ENCODE measurements at regions not wholly inside any gene's neighbourhood (a gene's known extent, or its start where the extent isn't known, plus 50 kb on each side); places are given as distances from the start of the nearest gene placed in this dataset.

DNA sequence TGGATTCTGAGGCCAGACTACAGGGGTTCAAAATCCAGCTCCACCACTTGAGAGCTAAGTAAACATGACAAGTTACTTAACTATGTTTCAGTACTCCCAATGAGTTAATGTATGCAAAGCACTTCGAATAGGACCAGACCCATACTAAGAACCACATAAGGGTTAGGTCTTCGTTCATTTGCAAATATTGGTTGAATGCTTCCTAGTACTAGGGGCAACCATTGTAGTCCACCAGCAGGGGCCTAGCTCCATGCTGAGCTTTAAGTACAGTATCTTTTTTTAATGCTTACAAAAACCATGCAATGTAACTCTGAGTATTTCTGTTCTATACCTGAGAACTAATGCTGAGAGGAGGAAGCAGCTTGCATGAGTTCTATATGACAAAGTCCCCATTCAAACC is 80.4 kb upstream of the PDE1C start (continued):
- TF ChIP-seq EZH2phosphoT487 (IDR thresholded peaks at IDR 0.05; ENCODE audit: borderline replicate concordance): no peak
- no peak for TF ChIP-seq ELF1 (IDR thresholded peaks at IDR 0.05; ENCODE audit: borderline replicate concordance, low read depth)

DNA sequence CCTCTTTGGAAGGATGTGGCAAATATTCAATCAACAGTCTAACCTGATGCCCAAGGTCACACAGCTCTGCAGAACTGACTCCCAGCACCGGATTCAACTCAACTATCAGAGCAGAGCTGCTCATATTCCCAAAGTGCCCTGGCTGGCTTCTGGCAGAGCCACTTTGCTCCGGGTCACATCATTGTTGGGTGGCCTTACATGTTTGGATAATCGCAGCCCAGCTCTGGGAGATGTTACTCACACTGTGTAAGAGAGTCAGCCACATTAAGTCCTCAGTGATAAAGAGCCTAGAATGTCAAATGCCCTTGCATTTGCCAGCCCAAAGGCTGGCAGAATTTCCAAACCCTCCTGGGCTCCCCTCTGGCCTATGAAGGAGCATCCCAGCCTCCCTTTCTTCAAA is 79.8 kb upstream of the PDE1C start:
- DNase-seq (ENCODE audit: low read depth, low spot score) (no peak), ATAC-seq (no peak)
- TF ChIP-seq CBX3 (IDR thresholded peaks at IDR 0.05; ENCODE audit: low read depth) (no peak), CEBPB (IDR thresholded peaks at IDR 0.05; ENCODE audit: low read depth) (no peak), EZH2phosphoT487 (IDR thresholded peaks at IDR 0.05; ENCODE audit: borderline replicate concordance) (no peak), JUND (IDR thresholded peaks at IDR 0.05) (no peak)
- TF ChIP-seq, protein P1, sequence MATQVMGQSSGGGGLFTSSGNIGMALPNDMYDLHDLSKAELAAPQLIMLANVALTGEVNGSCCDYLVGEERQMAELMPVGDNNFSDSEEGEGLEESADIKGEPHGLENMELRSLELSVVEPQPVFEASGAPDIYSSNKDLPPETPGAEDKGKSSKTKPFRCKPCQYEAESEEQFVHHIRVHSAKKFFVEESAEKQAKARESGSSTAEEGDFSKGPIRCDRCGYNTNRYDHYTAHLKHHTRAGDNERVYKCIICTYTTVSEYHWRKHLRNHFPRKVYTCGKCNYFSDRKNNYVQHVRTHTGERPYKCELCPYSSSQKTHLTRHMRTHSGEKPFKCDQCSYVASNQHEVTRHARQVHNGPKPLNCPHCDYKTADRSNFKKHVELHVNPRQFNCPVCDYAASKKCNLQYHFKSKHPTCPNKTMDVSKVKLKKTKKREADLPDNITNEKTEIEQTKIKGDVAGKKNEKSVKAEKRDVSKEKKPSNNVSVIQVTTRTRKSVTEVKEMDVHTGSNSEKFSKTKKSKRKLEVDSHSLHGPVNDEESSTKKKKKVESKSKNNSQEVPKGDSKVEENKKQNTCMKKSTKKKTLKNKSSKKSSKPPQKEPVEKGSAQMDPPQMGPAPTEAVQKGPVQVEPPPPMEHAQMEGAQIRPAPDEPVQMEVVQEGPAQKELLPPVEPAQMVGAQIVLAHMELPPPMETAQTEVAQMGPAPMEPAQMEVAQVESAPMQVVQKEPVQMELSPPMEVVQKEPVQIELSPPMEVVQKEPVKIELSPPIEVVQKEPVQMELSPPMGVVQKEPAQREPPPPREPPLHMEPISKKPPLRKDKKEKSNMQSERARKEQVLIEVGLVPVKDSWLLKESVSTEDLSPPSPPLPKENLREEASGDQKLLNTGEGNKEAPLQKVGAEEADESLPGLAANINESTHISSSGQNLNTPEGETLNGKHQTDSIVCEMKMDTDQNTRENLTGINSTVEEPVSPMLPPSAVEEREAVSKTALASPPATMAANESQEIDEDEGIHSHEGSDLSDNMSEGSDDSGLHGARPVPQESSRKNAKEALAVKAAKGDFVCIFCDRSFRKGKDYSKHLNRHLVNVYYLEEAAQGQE (IDR thresholded peaks at IDR 0.05; ENCODE audit: low read depth): no peak
- Histone ChIP-seq H3K4me1 (ENCODE audit: control insufficient read depth in 1 of 2, insufficient read depth in 2 of 2, low read length in 2 of 2) (no peaks in the 10 kb centered on the region), H3K9ac (ENCODE audit: low read length) (no peak overlapping the region), H3K4me3 (replicated peaks in 1 of 2; ENCODE audit: low read depth in 1 of 2, low read length in 2 of 2) (no peak overlapping the region), H3K79me2 (ENCODE audit: insufficient read depth, low read length) (no peaks in the 10 kb centered on the region), H3K36me3 (ENCODE audit: control insufficient read depth in 1 of 2, insufficient read depth in 2 of 2, low read length in 2 of 2) (no peaks in the 10 kb centered on the region), H2AFZ (ENCODE audit: low read depth, low read length, poor library complexity, severe bottlenecking) (no peak overlapping the region), H3K27me3 (ENCODE audit: insufficient read depth, low read length) (peaks cover 21% of the 10 kb centered on the region; the same call in 1 of the 2 replicates), H3K4me2 (ENCODE audit: low read length) (no peak overlapping the region), H3K27ac (ENCODE audit: low read depth, low read length) (no peak overlapping the region), H3K9me2 (ENCODE audit: insufficient read depth) (no peaks in the 10 kb centered on the region), H3K9me3 (ENCODE audit: control insufficient read depth in 1 of 2, insufficient read depth in 1 of 2, low read depth in 1 of 2, low read length in 2 of 2) (no peaks in the 10 kb centered on the region), H4K20me1 (ENCODE audit: insufficient read depth) (no peaks in the 10 kb centered on the region)
- POLR2A ChIA-PET: no interaction called here
- CTCF ChIA-PET: interaction anchor here (1.0 kb wide), 1 partner anchor 14 kb away, joined by 3 read pairs; no protein-coding TSS in a partner anchor
- no TSS peak for BruUV-seq (replicated peaks)
- RAD21 ChIA-PET (ENCODE audit: low non-redundant PET in 1 of 2, low total read pairs in 2 of 2, uncharacterized antibody in 2 of 2, unreplicated experiment in 2 of 2): no interaction called here
- intact Hi-C loops (cut with micrococcal nuclease): no loop called here

Data from HCT116 (cell line).